ENCODE measurements at regions not wholly inside any gene's neighbourhood (a gene's known extent, or its start where the extent isn't known, plus 50 kb on each side); places are given as distances from the start of the nearest gene placed in this dataset.

DNA sequence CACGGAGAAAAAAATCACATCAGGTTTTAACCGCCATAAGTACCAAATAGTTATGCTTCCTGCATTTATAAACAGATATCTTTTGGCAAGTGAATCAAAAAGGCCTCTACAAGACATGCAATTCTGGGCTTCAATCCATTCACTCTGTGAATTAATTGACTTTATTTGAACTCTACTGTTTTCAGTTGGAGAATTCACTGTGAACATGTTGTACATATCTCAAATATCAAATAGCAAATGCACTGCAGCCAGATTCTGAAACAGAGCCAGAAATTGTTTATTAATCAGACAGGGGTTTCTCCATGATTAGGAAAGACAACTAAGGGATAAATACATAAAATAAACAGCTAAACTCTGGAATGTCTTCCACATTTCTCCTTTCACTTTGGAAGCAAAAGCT is 445.4 kb upstream of the NFIA start:
- dilution Hi-C loops (cut with MboI; ENCODE audit: extremely low pct_ligation_motif_present, low sequenced_read_pairs): no loop called here
- no peaks in the 10 kb centered on the region for H3K27me3 ChIP-seq (ENCODE audit: control insufficient read depth, extremely low read depth, insufficient read depth, low read length)
- no peak overlapping the region for H2AFZ ChIP-seq (ENCODE audit: control insufficient read depth, low read length)
- H3K4me3 ChIP-seq (ENCODE audit: control insufficient read depth in 2 of 3, extremely low read depth in 1 of 3, insufficient read depth in 2 of 3, low read depth in 1 of 3, low read length in 3 of 3): no peak overlapping the region
- no peak overlapping the region for H3K9ac ChIP-seq (ENCODE audit: control insufficient read depth, extremely low read depth, insufficient read depth, low read length)
- H3K4me1 ChIP-seq (ENCODE audit: control insufficient read depth, extremely low read depth, insufficient read depth, low read length): no peaks in the 10 kb centered on the region
- H3K9me3 ChIP-seq (ENCODE audit: control insufficient read depth, low read depth, low read length): no peaks in the 10 kb centered on the region
- H3K4me2 ChIP-seq (ENCODE audit: control insufficient read depth, extremely low read depth, insufficient read depth, low read depth, low read length): no peak overlapping the region
- no peaks in the 10 kb centered on the region for H3K9me1 ChIP-seq (ENCODE audit: control insufficient read depth, extremely low read depth, insufficient read depth, low read length)
- FAIRE-seq (no peak), DNase-seq (ENCODE audit: low read depth, low spot score) (no peak)
- H3K27ac ChIP-seq (ENCODE audit: control insufficient read depth, insufficient read depth, low read length): no peak overlapping the region
- no peak for TF ChIP-seq EZH2 (IDR thresholded peaks at IDR 0.05; ENCODE audit: low read length)
- TF ChIP-seq, protein P1, sequence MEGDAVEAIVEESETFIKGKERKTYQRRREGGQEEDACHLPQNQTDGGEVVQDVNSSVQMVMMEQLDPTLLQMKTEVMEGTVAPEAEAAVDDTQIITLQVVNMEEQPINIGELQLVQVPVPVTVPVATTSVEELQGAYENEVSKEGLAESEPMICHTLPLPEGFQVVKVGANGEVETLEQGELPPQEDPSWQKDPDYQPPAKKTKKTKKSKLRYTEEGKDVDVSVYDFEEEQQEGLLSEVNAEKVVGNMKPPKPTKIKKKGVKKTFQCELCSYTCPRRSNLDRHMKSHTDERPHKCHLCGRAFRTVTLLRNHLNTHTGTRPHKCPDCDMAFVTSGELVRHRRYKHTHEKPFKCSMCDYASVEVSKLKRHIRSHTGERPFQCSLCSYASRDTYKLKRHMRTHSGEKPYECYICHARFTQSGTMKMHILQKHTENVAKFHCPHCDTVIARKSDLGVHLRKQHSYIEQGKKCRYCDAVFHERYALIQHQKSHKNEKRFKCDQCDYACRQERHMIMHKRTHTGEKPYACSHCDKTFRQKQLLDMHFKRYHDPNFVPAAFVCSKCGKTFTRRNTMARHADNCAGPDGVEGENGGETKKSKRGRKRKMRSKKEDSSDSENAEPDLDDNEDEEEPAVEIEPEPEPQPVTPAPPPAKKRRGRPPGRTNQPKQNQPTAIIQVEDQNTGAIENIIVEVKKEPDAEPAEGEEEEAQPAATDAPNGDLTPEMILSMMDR (optimal IDR thresholded peaks at IDR 0.05 in 1 of 3, IDR thresholded peaks at IDR 0.05 in 1 of 3, conservative IDR thresholded peaks at IDR 0.05 in 1 of 3; ENCODE audit: extremely low read depth in 1 of 3, insufficient read depth in 2 of 3, low read length in 3 of 3): no peak
- no peaks in the 10 kb centered on the region for H3K36me3 ChIP-seq (ENCODE audit: control insufficient read depth in 2 of 2, extremely low read depth in 1 of 2, insufficient read depth in 2 of 2, low read length in 2 of 2)
- H4K20me1 ChIP-seq (ENCODE audit: control insufficient read depth, extremely low read depth, insufficient read depth, low read length): no peaks in the 10 kb centered on the region
- no peaks in the 10 kb centered on the region for H3K79me2 ChIP-seq (ENCODE audit: control insufficient read depth, insufficient read depth, low read length)

DNA sequence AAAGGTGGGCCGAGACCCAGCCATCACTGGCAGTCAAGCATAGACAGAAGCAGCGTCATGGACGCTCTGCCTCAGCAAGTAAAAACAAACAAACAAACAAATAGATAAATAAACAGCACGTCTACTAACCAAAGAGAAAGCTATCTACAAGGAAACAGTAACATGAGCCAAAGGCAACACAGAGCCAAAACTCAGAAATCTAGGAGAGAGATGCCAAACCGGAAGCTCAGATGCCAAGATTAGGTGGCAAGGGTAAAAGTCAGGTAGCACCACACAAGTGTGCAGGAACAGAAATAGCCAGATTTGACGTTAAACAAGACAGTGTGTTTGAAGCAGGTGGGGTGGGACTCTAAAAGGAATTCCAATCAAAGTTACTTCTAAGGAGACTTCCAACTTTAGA is 448.3 kb upstream of the NFIA start:
- no peak overlapping the region for H3K27ac ChIP-seq (ENCODE audit: control insufficient read depth, insufficient read depth, low read length)
- no peaks in the 10 kb centered on the region for H3K9me1 ChIP-seq (ENCODE audit: control insufficient read depth, extremely low read depth, insufficient read depth, low read length)
- H3K36me3 ChIP-seq (ENCODE audit: control insufficient read depth in 2 of 2, extremely low read depth in 1 of 2, insufficient read depth in 2 of 2, low read length in 2 of 2): no peaks in the 10 kb centered on the region
- no peaks in the 10 kb centered on the region for H3K4me1 ChIP-seq (ENCODE audit: control insufficient read depth, extremely low read depth, insufficient read depth, low read length)
- TF ChIP-seq, protein P1 (optimal IDR thresholded peaks at IDR 0.05 in 1 of 3, IDR thresholded peaks at IDR 0.05 in 1 of 3, conservative IDR thresholded peaks at IDR 0.05 in 1 of 3; ENCODE audit: extremely low read depth in 1 of 3, insufficient read depth in 2 of 3, low read length in 3 of 3): no peak
- no peak for TF ChIP-seq EZH2 (IDR thresholded peaks at IDR 0.05; ENCODE audit: low read length)
- H3K79me2 ChIP-seq (ENCODE audit: control insufficient read depth, insufficient read depth, low read length): no peaks in the 10 kb centered on the region
- H3K9me3 ChIP-seq (ENCODE audit: control insufficient read depth, low read depth, low read length): no peaks in the 10 kb centered on the region
- H4K20me1 ChIP-seq (ENCODE audit: control insufficient read depth, extremely low read depth, insufficient read depth, low read length): no peaks in the 10 kb centered on the region
- H3K4me3 ChIP-seq (ENCODE audit: control insufficient read depth in 2 of 3, extremely low read depth in 1 of 3, insufficient read depth in 2 of 3, low read depth in 1 of 3, low read length in 3 of 3): no peak overlapping the region
- no peak overlapping the region for H2AFZ ChIP-seq (ENCODE audit: control insufficient read depth, low read length)
- H3K27me3 ChIP-seq (ENCODE audit: control insufficient read depth, extremely low read depth, insufficient read depth, low read length): no peaks in the 10 kb centered on the region
- dilution Hi-C loops (cut with MboI; ENCODE audit: extremely low pct_ligation_motif_present, low sequenced_read_pairs): no loop called here
- FAIRE-seq (no peak), DNase-seq (ENCODE audit: low read depth, low spot score) (no peak)
- H3K9ac ChIP-seq (ENCODE audit: control insufficient read depth, extremely low read depth, insufficient read depth, low read length): no peak overlapping the region
- H3K4me2 ChIP-seq (ENCODE audit: control insufficient read depth, extremely low read depth, insufficient read depth, low read depth, low read length): no peak overlapping the region

Data from keratinocyte (primary cell).